Stimulated activated CD4-positive, alpha-beta T cell treated with anti-CD3 and anti-CD28 coated beads, Interleukin-2, amount 100 ng/mL, for 24 hours (primary cell): ENCODE measurements at regions not wholly inside any gene's neighbourhood (a gene's known extent, or its start where the extent isn't known, plus 50 kb on each side); places are given as distances from the start of the nearest gene placed in this dataset.

Experiments used
- DNase-seq, 2 donors: peaks; one replicate each; pipeline ENCODE4 v3.0.0-alpha.2; 2020

DNA sequence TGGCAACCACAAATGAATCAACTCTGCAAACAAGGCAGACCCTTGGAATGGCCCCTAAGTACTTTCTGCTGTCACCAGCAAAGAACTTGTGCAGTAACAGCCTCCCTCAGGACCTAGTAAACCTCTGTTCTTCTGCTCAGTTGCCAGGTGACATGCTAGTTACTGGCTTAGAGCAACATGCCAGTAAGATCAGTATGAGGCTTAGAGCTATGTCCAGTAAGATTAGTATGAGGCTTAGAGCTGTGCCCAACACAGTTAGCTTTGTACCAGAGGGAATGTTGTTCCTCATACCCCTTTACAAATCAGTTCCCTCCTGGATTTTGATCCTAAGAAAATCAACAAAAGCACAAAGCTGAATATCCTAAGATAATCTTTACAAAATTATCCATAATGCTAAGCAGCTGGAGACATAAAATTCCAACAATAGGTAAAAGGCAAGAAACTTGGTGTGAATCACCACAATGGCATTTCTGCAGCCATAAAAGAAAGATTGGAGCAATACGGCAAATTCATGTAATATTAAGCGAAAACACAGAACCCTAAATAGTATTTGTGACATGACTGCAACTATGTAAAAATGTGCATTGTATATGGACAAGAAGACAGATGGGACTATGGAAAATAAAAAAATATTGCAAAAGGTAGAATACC, 107.3 kb upstream of the LPP start:
- DNase-seq: no peak

DNA sequence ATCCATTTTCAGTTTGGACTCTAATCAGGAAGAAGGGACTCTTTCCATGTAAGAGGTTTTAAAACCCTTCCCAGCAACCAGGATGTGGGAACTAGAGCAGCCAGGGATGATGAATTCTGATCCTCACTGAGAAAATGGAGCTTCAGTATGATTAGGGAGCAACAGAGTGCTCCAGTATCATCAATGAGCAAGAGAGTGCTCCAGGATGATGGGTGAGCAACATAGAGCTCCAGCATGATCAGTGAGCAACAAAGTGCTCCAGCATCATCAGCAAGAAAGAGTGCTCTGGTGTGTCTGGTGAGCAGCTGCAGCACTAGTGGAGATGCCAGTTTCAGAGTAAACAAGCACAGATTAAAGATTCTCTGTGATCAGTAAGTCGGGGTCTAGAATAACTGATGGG, 106.4 kb upstream of the LPP start:
- no peak for DNase-seq

GRCh38 chr3:188049606-188050530, 104.1 kb upstream of the LPP start:
- DNase-seq: peak; percentile 24 to 28

GRCh38 chr3:188051801-188052168, 102.2 kb upstream of the LPP start:
- DNase-seq: no peak

DNA sequence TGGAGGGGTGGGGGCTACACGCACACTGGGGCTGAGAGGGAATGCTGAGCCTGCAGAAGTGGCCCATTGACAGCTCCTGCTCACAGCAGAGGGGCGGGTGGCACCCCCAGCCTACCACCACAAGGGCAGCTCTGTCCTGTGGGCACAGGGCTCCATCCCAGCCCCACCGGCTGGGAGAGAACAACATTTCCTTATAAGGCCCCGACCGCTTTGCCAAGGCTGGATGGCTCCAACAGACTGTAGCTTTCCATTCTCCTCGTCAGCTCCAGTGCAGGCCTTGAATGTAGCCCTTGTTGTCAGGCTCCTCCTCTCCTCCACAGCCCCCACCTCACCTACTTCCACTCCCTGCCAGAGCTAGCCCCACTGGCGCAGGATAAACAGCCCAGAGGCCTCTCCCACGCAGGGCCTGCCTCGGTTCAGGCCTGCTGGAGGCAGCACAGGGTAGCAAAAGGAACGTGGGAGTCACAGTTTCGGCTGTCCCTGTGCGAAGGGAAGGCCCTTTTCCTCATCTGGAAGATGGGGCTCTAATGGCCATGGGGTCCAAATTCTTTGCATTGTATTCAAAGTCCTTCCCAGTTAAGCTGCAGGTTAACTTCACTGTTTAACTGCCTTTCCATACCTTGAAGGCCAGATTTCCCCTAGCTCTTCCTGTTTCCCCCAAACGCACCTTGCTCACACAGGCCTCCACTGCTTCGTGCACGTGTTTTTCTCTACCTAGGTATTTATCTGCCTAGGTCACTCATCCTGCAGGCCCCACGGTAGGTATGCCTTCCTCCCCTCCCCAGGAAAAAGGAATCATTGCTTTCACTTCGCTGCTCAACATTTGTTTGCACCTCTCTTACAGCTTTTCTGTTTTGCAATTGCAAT, 101.6 kb upstream of the LPP start:
- no peak for DNase-seq

DNA sequence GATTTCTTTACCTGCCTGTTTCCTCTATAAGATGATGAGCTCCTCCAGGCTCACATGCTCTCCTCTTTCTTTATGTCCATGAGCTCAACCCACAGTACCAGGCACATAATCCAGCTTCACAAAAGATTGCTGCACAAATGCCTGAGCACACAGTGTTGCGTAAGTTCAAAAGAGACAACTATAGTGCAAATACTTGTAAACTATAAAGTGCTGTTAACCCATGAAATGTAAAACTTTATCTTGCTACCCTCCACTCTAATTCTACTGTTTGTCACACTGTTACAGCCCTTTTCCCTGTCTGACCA, 101.0 kb upstream of the LPP start:
- DNase-seq: no peak

DNA sequence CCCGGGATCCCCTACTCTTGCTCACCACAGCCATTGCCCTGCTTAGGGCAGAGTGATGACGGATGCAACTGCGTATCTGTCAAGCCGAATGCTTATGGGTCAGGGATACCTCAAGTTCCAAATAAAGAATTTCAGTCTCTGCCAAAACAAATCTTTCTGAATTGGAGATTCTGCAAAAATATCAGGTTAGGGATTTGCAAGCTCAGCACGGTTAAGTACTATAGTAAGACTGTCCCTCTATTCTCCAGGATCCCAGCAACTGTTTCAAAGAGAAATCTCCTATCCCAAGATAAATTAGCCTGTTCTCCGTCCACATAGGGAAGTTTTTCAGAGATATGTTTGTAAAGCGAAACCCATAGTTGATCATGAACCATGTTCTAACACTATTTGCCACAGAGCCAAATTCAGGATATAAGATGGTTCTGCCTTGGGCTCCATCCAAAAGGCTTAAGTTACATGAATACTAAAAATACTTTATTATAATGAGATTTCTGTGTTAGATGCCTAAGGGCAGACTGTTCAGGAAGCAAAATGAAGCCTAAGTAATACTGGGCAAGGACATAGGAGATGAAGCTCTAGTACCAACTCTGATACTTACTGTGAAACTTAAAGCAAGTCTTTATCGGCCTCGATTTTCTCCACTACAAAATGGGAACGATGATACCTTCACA, 100.1 kb upstream of the LPP start:
- no peak for DNase-seq

GRCh38 chr3:188054541-188054940, 99.4 kb upstream of the LPP start:
- no peak for DNase-seq

DNA sequence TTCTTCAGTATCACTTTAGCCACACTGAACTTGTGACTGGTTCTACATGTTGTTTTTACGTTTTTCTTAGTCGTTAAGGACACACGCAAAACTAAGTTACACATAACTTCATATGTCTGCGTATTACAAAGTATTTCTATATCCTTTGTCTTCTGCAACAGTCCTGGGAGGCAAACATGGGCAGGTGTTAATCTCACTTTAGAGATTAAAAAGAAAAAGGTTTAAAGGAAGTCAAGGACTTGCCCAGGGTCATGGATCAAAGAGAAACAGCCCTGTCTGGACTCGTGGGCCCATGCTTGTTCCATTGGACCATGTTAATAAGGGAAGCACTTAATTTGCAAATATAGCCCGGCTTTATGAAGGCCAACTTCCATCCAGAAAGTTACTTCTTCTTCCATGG, 98.6 kb upstream of the LPP start:
- DNase-seq: no peak

GRCh38 chr3:188057124-188057523, 96.8 kb upstream of the LPP start:
- DNase-seq: no peak

DNA sequence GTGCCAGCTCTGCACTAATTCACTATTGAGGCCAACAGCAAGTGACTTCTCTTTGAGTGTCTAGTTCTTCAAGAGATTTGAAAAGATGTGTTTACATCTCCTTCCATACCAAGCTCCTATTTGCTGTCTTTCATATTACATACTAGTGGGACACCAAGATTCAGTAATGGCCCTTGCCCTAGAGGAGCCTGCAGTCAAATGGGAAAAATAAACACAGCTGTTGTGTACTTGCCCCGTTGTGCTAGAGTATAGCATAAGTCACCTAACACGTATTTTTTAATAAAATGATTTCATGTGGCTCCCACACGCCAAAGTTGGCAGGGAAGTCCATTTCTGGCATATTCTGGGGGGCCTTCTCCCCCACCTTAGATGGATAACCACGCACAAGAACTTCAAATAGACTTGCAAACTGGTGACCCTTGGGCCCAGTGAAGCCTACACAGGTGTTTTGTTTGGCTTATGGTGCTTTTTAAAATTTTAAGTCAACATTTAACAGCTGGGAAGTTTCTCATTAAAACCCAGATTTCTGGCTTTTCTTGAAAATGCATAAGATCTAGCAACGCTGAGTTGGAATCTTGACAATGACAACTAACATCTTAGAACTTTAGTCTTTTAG, 95.3 kb upstream of the LPP start:
- no peak for DNase-seq

GRCh38 chr3:188059351-188059750, 94.6 kb upstream of the LPP start:
- no peak for DNase-seq

DNA sequence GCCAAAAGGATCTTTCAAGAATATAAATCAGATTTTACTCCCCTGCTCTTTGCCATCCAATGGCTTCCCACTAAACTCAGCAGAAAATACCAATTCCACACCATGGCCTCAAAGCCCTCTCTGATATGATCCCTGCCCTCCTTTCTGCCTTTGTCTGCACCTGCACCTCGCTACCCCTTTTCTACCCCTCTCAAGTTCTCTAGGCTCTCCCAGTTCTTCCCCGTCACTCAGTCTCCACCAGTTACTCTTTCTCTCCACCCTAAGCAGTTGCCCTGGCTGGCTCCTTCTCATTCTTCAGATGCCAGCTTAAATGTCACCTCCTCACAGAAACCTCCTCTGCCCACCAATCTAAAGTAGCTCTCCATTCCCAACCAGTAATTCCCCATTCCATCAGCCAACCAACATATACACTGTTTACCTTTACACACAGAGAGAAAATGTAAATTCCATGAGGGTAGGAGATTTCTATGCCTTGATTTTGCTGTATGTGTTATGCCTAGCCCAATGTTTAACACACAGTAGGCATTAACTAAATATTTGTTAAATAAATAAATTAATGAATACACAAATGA, 93.6 kb upstream of the LPP start:
- no peak for DNase-seq

- DNase-seq: peak; percentile 64 to 67
Observed at GRCh38 chr3:188060840-188061544, 93.0 kb upstream of the LPP start.

GRCh38 chr3:188062216-188062615, 91.7 kb upstream of the LPP start:
- no peak for DNase-seq

DNA sequence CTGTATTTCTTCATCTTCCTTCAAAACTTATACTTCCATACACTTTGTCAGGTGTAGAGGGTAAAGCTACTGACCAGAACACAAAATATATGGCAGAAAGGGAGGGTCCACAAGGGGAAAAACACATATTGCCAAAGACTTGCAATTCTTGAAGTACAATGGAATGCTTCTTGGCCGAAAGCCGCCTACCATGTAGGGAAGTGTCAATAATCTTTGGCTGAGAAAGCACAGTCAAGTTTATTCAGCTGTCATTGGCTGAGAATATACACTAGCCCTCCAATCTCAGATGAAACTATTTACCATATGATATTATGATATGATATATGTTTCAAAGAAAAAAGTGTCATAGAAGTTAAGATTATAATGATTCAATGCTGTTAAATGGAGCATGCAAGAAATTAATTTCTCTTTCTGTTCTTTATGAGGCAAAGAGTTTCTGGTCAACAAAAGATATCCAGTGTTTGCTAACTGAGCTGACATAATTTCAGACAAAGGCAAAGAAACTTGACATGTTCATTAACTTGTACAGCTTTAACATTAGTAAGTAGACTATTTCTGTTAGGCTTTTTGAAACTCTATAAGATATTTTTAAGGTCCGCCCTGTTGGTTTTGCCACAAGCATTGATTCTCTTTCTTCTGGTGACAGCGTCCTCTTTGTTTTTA, 89.0 kb upstream of the LPP start:
- DNase-seq: no peak

GRCh38 chr3:188066141-188066540, 87.8 kb upstream of the LPP start:
- DNase-seq: no peak

GRCh38 chr3:188067932-188068331, 86.0 kb upstream of the LPP start:
- DNase-seq: no peak

DNA sequence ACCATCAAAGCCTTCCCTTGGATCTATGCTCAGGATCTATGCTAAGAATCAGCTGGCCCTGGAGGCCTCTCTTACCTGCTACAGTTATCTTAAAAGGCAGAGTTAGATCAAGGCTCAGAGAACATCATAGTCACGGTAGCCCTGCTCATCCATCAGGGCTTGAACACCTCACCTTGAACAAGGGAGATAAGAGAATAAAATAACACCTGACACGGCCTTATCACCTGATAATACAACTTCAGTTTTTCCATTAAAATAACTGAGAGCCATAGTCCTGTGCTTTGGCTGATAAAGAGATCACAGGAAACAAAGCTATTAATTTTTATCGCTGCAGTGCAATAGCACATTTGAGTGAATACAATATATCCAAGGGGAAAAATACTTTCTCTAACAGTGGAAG, 85.6 kb upstream of the LPP start:
- DNase-seq: no peak

DNA sequence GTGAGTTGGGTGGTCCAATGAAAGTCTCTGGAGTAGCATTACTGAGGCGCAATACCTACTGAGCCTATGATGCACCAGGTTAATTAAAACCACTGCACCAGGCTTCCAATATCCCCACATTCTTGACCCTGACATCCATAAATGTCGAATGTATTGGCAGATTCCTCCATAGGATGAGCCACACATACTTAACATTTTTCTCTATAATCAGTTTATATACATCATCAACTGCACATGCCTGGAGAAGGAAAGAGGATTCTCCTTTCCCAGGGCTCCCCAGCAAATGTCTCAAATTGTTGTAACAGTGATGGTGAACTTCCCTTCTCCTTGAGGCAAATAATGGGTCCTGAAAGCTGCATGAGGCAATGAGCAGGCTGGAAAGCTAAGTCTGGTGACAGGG, 82.3 kb upstream of the LPP start:
- DNase-seq: no peak

DNA sequence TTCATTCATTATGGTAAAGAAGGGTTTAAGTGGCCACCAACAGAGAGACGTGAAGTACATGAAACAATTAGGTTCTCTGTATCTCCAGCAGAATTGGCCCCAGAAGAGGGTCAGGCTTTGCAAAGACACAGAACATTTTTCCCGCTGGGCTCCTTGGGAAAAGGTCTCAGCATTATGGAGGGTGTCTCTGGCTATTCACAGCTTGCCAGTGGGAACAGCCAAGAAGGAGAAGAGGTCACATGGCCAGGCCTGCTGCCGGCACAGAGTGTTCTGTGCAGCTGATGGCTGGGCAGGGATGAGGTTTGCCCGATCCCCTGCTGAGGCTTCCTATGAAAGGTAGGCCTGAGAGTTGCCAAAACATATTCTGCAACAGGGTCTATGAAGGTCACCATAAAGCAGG, 77.8 kb upstream of the LPP start:
- no peak for DNase-seq
